MM.1S (cell line): ENCODE measurements at regions not wholly inside any gene's neighbourhood (a gene's known extent, or its start where the extent isn't known, plus 50 kb on each side); places are given as distances from the start of the nearest gene placed in this dataset.

ENCODE experiments used
- DNase-seq: peaks from one replicate; pipeline ENCODE4 v3.0.0-alpha.2; 2015
- H2AFZ ChIP-seq: fragments of 300-600 bp; sonication (generic); 2 replicates; pipeline ENCODE4 v1.6.0; 2016; ENCODE audit warnings: antibody characterized with exemption, low read length
- H3F3A ChIP-seq: fragments of 300-600 bp; sonication (generic); 2 replicates; pipeline ENCODE4 v1.6.1; 2016; ENCODE audit warnings: mild to moderate bottlenecking, antibody characterized with exemption, low read length, moderate library complexity, mixed read lengths; ENCODE audit not compliant: insufficient read depth
- H3K27ac ChIP-seq: fragments of 300-600 bp; sonication (generic); 2 replicates; pipeline ENCODE4 v1.5.1; 2016; ENCODE audit warnings: mild to moderate bottlenecking, low read length
- H3K27me3 ChIP-seq: fragments of 300-600 bp; sonication (generic); replicated peaks from 2 replicates; pipeline ENCODE4 v1.6.0; 2016; ENCODE audit warnings: low read length; ENCODE audit not compliant: insufficient read depth
- H3K36me3 ChIP-seq: fragments of 300-600 bp; sonication (generic); replicated peaks from 2 replicates; pipeline ENCODE4 v1.6.1; 2016; ENCODE audit warnings: mild to moderate bottlenecking, low read length, mixed read lengths; ENCODE audit not compliant: insufficient read depth
- H3K4me1 ChIP-seq: fragments of 300-600 bp; sonication (generic); 2 replicates; pipeline ENCODE4 v1.6.1; 2016; ENCODE audit warnings: low read length, mixed read lengths
- H3K4me2 ChIP-seq: fragments of 300-600 bp; sonication (generic); 2 replicates; pipeline ENCODE4 v1.6.0; 2016; ENCODE audit warnings: low read depth, low read length
- H3K4me3 ChIP-seq: fragments of 300-600 bp; sonication (generic); 2 replicates; pipeline ENCODE4 v1.5.1; 2016; ENCODE audit warnings: low read length, mixed read lengths
- H3K79me2 ChIP-seq: fragments of 300-600 bp; sonication (generic); 2 replicates; pipeline ENCODE4 v1.6.1; 2016; ENCODE audit warnings: mixed run types, low read length, mixed read lengths
- H3K9ac ChIP-seq: fragments of 300-600 bp; sonication (generic); 2 replicates; pipeline ENCODE4 v1.6.1; 2016; ENCODE audit warnings: low read length, mixed read lengths
- H3K9me2 ChIP-seq: fragments of 300-600 bp; sonication (generic); replicated peaks from 2 replicates; pipeline ENCODE4 v1.6.1; 2016; ENCODE audit warnings: mild to moderate bottlenecking, low read length, mixed read lengths; ENCODE audit not compliant: insufficient read depth
- H3K9me3 ChIP-seq: fragments of 300-600 bp; sonication (generic); replicated peaks from 2 replicates; pipeline ENCODE4 v1.6.1; 2016; ENCODE audit warnings: mild to moderate bottlenecking, low read length, mixed read lengths; ENCODE audit not compliant: insufficient read depth
- H4K20me1 ChIP-seq: fragments of 300-600 bp; sonication (generic); 2 replicates; pipeline ENCODE4 v1.6.1; 2016; ENCODE audit warnings: mild to moderate bottlenecking, low read length, moderate library complexity, mixed read lengths; ENCODE audit not compliant: insufficient read depth
- EZH2 ChIP-seq: fragments of 300-600 bp; sonication (generic); optimal IDR thresholded peaks from 2 replicates; pipeline ENCODE3; 2017; ENCODE audit warnings: low read depth, mild to moderate bottlenecking, antibody characterized with exemption, low read length, mixed read lengths
- EZH2phosphoT487 ChIP-seq: fragments of 300-600 bp; sonication (generic); IDR thresholded peaks from 2 replicates; pipeline ENCODE4 v1.6.1; 2018; ENCODE audit warnings: antibody characterized with exemption, low read length
- TF ChIP-seq, protein P1 (sequence below): fragments of 300-600 bp; sonication (generic); IDR thresholded peaks from 2 replicates; pipeline ENCODE4 v1.5.1; 2016; ENCODE audit warnings: antibody characterized with exemption, low read length, mixed read lengths

GRCh38 chr20:12894089-12894488, 114.7 kb upstream of the SPTLC3 start:
- Histone ChIP-seq H3F3A (no peaks in the 10 kb centered on the region), H3K27me3 (no peaks in the 10 kb centered on the region), H3K4me3 (no peak overlapping the region), H3K36me3 (no peaks in the 10 kb centered on the region), H3K79me2 (no peaks in the 10 kb centered on the region), H2AFZ (no peak overlapping the region), H3K4me2 (no peak overlapping the region), H3K9ac (no peak overlapping the region), H3K27ac (no peak overlapping the region), H3K9me2 (no peaks in the 10 kb centered on the region), H3K9me3 (no peaks in the 10 kb centered on the region), H4K20me1 (no peaks in the 10 kb centered on the region), H3K4me1 (peaks cover 5% of the 10 kb centered on the region; the same call in 1 of the 2 replicates)
- DNase-seq, result no peak
- TF ChIP-seq, protein P1, sequence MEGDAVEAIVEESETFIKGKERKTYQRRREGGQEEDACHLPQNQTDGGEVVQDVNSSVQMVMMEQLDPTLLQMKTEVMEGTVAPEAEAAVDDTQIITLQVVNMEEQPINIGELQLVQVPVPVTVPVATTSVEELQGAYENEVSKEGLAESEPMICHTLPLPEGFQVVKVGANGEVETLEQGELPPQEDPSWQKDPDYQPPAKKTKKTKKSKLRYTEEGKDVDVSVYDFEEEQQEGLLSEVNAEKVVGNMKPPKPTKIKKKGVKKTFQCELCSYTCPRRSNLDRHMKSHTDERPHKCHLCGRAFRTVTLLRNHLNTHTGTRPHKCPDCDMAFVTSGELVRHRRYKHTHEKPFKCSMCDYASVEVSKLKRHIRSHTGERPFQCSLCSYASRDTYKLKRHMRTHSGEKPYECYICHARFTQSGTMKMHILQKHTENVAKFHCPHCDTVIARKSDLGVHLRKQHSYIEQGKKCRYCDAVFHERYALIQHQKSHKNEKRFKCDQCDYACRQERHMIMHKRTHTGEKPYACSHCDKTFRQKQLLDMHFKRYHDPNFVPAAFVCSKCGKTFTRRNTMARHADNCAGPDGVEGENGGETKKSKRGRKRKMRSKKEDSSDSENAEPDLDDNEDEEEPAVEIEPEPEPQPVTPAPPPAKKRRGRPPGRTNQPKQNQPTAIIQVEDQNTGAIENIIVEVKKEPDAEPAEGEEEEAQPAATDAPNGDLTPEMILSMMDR, result no peak

GRCh38 chr20:12896180-12896579, 112.6 kb upstream of the SPTLC3 start:
- Histone ChIP-seq H3K4me2 (no peak overlapping the region), H3K4me3 (no peak overlapping the region), H3K27me3 (no peaks in the 10 kb centered on the region), H3K79me2 (no peaks in the 10 kb centered on the region), H2AFZ (no peak overlapping the region), H3K36me3 (no peaks in the 10 kb centered on the region), H3K4me1 (peaks cover 5% of the 10 kb centered on the region; the same call in 1 of the 2 replicates), H4K20me1 (no peaks in the 10 kb centered on the region), H3K9me2 (no peaks in the 10 kb centered on the region), H3K9me3 (no peaks in the 10 kb centered on the region), H3K27ac (no peak overlapping the region), H3F3A (no peaks in the 10 kb centered on the region), H3K9ac (no peak overlapping the region)
- TF ChIP-seq EZH2phosphoT487 (no peak), EZH2 (no peak)
- TF ChIP-seq, protein P1, result no peak
- no peak for DNase-seq

- no peaks in the 10 kb centered on the region for H3K9me2 ChIP-seq
- H3K9ac ChIP-seq, result no peak overlapping the region
- no peak overlapping the region for H3K4me3 ChIP-seq
- no peaks in the 10 kb centered on the region for H3K79me2 ChIP-seq
- TF ChIP-seq EZH2 (no peak), EZH2phosphoT487 (no peak)
- TF ChIP-seq, protein P1, result no peak
- H3K36me3 ChIP-seq, result no peaks in the 10 kb centered on the region
- H3K27me3 ChIP-seq, result no peaks in the 10 kb centered on the region
- no peaks in the 10 kb centered on the region for H3F3A ChIP-seq
- H3K9me3 ChIP-seq, result no peaks in the 10 kb centered on the region
- no peak for DNase-seq
- no peaks in the 10 kb centered on the region for H4K20me1 ChIP-seq
- no peak overlapping the region for H3K27ac ChIP-seq
- no peaks in the 10 kb centered on the region for H3K4me1 ChIP-seq
- no peak overlapping the region for H3K4me2 ChIP-seq
- no peak overlapping the region for H2AFZ ChIP-seq
These were observed 105.8 kb upstream of the SPTLC3 start for GRCh38 chr20:12902992-12903391.
